ENCODE measurements at regions not wholly inside any gene's neighbourhood (a gene's known extent, or its start where the extent isn't known, plus 50 kb on each side); places are given as distances from the start of the nearest gene placed in this dataset.

DNA sequence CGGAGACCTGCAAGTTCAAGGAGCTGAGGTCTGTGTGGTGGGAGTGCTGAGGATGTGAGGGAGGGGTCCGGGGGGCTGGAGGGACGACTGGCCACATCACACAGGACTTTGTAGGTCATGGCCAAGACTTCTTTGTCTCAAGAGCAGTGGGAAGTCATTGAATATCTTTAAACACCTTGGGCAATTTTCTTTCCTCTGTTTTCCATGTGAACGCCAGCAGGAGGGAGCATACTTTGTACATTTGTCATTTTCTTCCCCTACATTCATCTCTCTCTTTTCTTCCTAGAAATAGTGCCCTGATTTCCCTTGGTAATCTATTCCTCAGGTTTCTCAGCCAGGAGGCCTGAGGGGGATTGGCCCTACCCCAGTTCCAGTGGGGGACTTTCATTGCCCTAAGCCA is 153.7 kb upstream of the MSX2 start:
- TF ChIP-seq POLR2AphosphoS5 (IDR thresholded peaks at IDR 0.05) = no peak
- TF ChIP-seq, protein P1, sequence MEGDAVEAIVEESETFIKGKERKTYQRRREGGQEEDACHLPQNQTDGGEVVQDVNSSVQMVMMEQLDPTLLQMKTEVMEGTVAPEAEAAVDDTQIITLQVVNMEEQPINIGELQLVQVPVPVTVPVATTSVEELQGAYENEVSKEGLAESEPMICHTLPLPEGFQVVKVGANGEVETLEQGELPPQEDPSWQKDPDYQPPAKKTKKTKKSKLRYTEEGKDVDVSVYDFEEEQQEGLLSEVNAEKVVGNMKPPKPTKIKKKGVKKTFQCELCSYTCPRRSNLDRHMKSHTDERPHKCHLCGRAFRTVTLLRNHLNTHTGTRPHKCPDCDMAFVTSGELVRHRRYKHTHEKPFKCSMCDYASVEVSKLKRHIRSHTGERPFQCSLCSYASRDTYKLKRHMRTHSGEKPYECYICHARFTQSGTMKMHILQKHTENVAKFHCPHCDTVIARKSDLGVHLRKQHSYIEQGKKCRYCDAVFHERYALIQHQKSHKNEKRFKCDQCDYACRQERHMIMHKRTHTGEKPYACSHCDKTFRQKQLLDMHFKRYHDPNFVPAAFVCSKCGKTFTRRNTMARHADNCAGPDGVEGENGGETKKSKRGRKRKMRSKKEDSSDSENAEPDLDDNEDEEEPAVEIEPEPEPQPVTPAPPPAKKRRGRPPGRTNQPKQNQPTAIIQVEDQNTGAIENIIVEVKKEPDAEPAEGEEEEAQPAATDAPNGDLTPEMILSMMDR (IDR thresholded peaks at IDR 0.05) = no peak
- no peak for TF ChIP-seq POLR2A (IDR thresholded peaks at IDR 0.05)

Data from gastroesophageal sphincter (tissue), 3 donors.